GM12801 (cell line): ENCODE measurements at regions not wholly inside any gene's neighbourhood (a gene's known extent, or its start where the extent isn't known, plus 50 kb on each side); places are given as distances from the start of the nearest gene placed in this dataset.

ENCODE experiments used
- CTCF ChIP-seq: IDR thresholded peaks from one replicate; pipeline ENCODE4 v1.5.1; 2011; ENCODE audit warnings: control low read depth; ENCODE audit not compliant: insufficient read length; ENCODE audit errors: extremely low read depth

DNA sequence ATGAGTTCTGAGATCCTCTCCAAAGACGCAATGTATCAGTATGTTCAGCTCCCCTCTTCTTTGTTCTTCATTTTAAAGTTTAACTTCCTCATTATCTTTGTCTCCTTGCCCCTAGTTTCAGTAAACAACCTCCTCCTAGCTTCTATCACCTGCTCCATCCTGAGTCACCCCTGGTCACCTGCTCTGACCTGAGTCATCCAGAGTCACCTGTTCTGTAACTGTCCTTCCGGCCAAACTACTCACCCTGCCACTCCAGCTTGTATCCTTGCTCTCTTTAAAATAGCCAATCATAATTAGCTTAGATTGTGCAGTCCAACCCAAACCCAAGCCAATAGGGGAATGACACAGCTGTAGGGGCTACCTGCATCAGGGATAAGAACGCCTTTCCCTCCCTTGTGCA, 332.0 kb downstream of the OLFM3 start:
- no peak for TF ChIP-seq CTCF

DNA sequence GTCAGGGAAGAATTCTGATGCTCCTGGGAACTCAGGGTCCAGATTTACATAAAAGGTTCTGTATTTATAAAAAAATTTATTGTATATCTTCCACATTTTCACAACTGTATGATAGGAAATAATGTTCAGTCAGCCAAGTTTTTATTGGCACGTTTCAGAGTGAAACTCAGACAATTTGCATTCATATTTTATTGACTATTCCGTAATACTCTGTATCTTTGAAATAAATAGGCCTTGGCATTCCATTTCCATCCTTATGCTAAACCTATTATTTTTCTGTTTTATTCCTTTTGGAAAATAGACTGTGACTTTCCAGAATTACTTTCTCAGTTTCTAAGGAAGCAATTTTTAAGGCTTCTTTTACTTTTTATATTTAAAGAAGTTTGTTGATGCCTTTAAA, 329.0 kb downstream of the OLFM3 start:
- TF ChIP-seq CTCF, result no peak

GRCh38 chr1:101683136-101683535, 313.6 kb downstream of the OLFM3 start:
- no peak for TF ChIP-seq CTCF

DNA sequence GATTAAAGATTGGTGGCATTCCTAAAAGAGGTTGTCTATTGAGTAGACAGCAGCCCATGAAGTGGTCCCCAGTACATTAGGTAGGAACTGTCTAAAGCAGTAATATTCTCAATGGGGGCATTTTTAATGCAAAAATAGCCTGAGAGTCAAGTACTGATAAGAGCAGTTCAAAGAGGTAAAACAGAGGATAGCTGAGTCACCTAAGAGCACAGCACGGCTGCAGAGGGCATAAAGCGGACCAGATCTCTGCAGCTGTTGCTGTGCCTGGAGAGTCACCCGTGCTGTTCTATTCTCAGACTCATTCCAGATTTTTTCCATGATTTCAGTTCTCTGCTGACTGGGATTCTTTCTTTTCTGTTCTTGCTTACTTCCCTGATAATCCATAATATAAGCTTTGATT, 313.2 kb downstream of the OLFM3 start:
- TF ChIP-seq CTCF, result no peak

- no peak for TF ChIP-seq CTCF
Measured at GRCh38 chr1:101697072-101697471, 299.7 kb downstream of the OLFM3 start.

DNA sequence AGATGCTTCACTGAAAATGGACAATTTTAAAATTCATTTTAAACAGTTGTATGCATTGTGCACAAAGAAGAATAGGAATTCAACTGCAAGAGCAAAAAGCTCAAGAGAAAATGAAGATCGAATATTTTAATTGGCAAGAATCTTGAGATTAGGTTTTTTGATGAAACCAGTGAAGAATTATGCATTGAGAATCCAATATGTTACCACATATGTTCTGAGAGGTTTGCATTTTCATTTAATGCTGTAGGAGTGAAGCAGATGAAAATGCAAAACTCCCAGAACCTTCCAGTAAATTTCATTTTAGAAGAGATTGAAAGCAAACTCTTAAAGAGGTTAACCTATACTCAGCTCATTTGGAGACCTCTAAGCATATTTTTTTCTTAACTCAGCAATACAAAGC, 298.0 kb downstream of the OLFM3 start:
- TF ChIP-seq CTCF, result no peak

DNA sequence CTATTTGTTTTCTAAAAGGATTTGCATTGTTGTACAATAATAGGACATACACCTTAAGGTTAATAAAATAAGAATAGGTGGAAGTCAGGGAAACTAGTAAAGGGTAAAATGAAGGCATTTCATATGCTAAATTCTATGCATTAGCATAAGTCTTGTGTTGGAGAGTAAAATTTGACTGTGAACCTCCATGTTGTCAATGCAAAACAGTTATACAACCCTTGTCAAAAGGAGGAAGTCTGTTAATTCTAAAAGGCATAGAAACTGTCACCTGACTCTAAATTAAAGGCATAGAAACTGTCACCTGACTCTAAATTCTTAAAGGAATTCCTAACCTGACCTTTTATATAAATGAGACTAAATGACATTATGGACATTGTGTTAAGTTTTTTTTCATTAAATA, 291.8 kb downstream of the OLFM3 start:
- TF ChIP-seq CTCF, result no peak

DNA sequence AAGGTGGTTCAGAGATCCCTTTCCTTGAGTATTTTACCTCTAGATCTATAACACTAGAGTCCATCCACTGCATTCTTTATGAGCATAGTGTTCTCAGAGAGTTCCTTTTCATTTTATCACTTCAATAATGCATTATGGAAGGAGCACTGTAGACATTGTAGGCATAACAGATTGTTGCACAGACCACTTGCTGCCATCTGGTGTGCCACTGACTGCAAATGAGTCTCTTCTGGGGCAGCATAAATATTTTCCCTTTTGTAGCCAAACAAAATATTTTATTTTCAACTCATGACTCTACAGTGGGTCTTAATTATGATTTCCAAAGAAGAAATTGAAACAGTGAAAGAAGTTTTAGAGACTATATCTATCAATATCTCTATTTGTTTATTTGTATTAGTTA, 290.4 kb downstream of the OLFM3 start:
- no peak for TF ChIP-seq CTCF
